K562 (cell line): ENCODE measurements at regions not wholly inside any gene's neighbourhood (a gene's known extent, or its start where the extent isn't known, plus 50 kb on each side); places are given as distances from the start of the nearest gene placed in this dataset.
"Not testable (repeated sequence)": the region's sequence is repeated elsewhere in the genome, so short reads cannot be mapped to it uniquely, and the experiment has no call there.

Experiments used
- HCFC1 ChIP-seq: IDR thresholded peaks from 2 replicates; pipeline ENCODE4 v1.6.1; 2012; ENCODE audit warnings: low read depth, low read length, improper control_type of control experiment
- RAD21 ChIP-seq, 2 experiments: fragments of 250-450 bp in 1 of 2; fragments of 450-650 bp in 1 of 2; sonication (Bioruptor Pico) in 1 of 2; formaldehyde crosslinking in 1 of 2; IDR thresholded peaks in 1 of 2; conservative IDR thresholded peaks in 1 of 2; 2 replicates each; pipeline versions ENCODE4 v1.4.0 to v1.8.0; 2020 to 2022; ENCODE audit warnings: mild to moderate bottlenecking in 2 of 2, moderate library complexity in 1 of 2
- SP1 ChIP-seq: sonication (generic); formaldehyde crosslinking; IDR thresholded peaks from 2 replicates; pipeline ENCODE4 v1.8.1; 2022; ENCODE audit warnings: mild to moderate bottlenecking, missing genetic modification reagents
- TBL1XR1 ChIP-seq, 2 experiments: IDR thresholded peaks; 2 replicates each; pipeline ENCODE4 v1.6.1; 2012; ENCODE audit warnings: improper control_type of control experiment in 2 of 2, low read length in 2 of 2, mild to moderate bottlenecking in 1 of 2
- ZNF184 ChIP-seq: sonication (generic); formaldehyde crosslinking; IDR thresholded peaks from 2 replicates; pipeline ENCODE4 v1.5.0; 2020; ENCODE audit warnings: missing genetic modification reagents
- TF ChIP-seq, protein P1 (sequence below): sonication (generic); formaldehyde crosslinking; IDR thresholded peaks from 2 replicates; pipeline ENCODE4 v1.8.0; 2023; ENCODE audit warnings: mild to moderate bottlenecking, missing genetic modification reagents
- TF ChIP-seq, protein P2 (sequence below): sonication (generic); formaldehyde crosslinking; IDR thresholded peaks from 2 replicates; pipeline ENCODE4 v1.8.1; 2023; ENCODE audit warnings: mild to moderate bottlenecking, missing genetic modification reagents
- TF ChIP-seq, protein P3 (sequence below), 3 experiments: fragments of 200-800 bp in 1 of 3; fragments of 250-450 bp in 1 of 3; fragments of 450-650 bp in 1 of 3; sonication (Bioruptor Pico) in 1 of 3; sonication (Bioruptor generic) in 1 of 3; formaldehyde crosslinking in 1 of 3; IDR thresholded peaks; 2 replicates each; pipeline versions ENCODE4 v1.6.1 to v1.8.0; 2016 to 2022; ENCODE audit warnings: mild to moderate bottlenecking in 2 of 3, missing genetic modification characterization in 2 of 3, missing compliant biosample characterization in 1 of 3, moderate library complexity in 1 of 3

DNA sequence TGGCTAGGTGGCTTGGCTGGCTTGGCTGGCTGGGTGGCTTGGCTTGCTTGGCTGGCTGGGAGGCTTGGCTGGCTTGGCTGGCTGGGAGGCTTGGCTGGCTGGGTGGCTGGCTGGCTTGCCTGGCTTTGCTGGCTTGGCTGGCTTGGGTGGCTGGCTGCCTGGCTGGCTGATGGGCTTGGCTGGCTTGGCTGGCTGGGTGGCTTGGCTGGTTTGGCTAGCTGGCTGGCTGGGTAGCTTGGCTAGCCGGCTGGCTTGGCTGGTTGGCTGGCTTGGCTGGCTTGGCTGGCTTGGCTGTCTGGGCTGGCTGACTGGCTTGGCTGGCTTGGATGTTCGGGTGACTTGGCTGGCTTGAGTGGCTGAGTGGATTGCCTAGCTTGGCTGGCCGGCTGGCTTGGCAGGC, 2829.1 kb downstream of the RPIA start:
- not testable (repeated sequence) for TF ChIP-seq HCFC1; SP1; RAD21 (CRISPR knock-in tag; conservative IDR thresholded peaks at IDR 0.05 in 1 of 2, IDR thresholded peaks at IDR 0.05 in 1 of 2); ZNF184 (CRISPR knock-in tag); TBL1XR1 (IDR thresholded peaks at IDR 0.05; ENCODE audit: low read length in 2 of 2)
- TF ChIP-seq, protein P1, sequence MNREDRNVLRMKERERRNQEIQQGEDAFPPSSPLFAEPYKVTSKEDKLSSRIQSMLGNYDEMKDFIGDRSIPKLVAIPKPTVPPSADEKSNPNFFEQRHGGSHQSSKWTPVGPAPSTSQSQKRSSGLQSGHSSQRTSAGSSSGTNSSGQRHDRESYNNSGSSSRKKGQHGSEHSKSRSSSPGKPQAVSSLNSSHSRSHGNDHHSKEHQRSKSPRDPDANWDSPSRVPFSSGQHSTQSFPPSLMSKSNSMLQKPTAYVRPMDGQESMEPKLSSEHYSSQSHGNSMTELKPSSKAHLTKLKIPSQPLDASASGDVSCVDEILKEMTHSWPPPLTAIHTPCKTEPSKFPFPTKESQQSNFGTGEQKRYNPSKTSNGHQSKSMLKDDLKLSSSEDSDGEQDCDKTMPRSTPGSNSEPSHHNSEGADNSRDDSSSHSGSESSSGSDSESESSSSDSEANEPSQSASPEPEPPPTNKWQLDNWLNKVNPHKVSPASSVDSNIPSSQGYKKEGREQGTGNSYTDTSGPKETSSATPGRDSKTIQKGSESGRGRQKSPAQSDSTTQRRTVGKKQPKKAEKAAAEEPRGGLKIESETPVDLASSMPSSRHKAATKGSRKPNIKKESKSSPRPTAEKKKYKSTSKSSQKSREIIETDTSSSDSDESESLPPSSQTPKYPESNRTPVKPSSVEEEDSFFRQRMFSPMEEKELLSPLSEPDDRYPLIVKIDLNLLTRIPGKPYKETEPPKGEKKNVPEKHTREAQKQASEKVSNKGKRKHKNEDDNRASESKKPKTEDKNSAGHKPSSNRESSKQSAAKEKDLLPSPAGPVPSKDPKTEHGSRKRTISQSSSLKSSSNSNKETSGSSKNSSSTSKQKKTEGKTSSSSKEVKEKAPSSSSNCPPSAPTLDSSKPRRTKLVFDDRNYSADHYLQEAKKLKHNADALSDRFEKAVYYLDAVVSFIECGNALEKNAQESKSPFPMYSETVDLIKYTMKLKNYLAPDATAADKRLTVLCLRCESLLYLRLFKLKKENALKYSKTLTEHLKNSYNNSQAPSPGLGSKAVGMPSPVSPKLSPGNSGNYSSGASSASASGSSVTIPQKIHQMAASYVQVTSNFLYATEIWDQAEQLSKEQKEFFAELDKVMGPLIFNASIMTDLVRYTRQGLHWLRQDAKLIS (CRISPR knock-in tag), result not testable (repeated sequence)
- TF ChIP-seq, protein P2, sequence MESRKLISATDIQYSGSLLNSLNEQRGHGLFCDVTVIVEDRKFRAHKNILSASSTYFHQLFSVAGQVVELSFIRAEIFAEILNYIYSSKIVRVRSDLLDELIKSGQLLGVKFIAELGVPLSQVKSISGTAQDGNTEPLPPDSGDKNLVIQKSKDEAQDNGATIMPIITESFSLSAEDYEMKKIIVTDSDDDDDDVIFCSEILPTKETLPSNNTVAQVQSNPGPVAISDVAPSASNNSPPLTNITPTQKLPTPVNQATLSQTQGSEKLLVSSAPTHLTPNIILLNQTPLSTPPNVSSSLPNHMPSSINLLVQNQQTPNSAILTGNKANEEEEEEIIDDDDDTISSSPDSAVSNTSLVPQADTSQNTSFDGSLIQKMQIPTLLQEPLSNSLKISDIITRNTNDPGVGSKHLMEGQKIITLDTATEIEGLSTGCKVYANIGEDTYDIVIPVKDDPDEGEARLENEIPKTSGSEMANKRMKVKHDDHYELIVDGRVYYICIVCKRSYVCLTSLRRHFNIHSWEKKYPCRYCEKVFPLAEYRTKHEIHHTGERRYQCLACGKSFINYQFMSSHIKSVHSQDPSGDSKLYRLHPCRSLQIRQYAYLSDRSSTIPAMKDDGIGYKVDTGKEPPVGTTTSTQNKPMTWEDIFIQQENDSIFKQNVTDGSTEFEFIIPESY (CRISPR knock-in tag), result not testable (repeated sequence)
- TF ChIP-seq, protein P3, sequence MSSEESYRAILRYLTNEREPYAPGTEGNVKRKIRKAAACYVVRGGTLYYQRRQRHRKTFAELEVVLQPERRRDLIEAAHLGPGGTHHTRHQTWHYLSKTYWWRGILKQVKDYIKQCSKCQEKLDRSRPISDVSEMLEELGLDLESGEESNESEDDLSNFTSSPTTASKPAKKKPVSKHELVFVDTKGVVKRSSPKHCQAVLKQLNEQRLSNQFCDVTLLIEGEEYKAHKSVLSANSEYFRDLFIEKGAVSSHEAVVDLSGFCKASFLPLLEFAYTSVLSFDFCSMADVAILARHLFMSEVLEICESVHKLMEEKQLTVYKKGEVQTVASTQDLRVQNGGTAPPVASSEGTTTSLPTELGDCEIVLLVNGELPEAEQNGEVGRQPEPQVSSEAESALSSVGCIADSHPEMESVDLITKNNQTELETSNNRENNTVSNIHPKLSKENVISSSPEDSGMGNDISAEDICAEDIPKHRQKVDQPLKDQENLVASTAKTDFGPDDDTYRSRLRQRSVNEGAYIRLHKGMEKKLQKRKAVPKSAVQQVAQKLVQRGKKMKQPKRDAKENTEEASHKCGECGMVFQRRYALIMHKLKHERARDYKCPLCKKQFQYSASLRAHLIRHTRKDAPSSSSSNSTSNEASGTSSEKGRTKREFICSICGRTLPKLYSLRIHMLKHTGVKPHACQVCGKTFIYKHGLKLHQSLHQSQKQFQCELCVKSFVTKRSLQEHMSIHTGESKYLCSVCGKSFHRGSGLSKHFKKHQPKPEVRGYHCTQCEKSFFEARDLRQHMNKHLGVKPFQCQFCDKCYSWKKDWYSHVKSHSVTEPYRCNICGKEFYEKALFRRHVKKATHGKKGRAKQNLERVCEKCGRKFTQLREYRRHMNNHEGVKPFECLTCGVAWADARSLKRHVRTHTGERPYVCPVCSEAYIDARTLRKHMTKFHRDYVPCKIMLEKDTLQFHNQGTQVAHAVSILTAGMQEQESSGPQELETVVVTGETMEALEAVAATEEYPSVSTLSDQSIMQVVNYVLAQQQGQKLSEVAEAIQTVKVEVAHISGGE (CRISPR knock-in tag; IDR thresholded peaks at IDR 0.05), result not testable (repeated sequence)
